ENCODE measurements at regions not wholly inside any gene's neighbourhood (a gene's known extent, or its start where the extent isn't known, plus 50 kb on each side); places are given as distances from the start of the nearest gene placed in this dataset.

DNA sequence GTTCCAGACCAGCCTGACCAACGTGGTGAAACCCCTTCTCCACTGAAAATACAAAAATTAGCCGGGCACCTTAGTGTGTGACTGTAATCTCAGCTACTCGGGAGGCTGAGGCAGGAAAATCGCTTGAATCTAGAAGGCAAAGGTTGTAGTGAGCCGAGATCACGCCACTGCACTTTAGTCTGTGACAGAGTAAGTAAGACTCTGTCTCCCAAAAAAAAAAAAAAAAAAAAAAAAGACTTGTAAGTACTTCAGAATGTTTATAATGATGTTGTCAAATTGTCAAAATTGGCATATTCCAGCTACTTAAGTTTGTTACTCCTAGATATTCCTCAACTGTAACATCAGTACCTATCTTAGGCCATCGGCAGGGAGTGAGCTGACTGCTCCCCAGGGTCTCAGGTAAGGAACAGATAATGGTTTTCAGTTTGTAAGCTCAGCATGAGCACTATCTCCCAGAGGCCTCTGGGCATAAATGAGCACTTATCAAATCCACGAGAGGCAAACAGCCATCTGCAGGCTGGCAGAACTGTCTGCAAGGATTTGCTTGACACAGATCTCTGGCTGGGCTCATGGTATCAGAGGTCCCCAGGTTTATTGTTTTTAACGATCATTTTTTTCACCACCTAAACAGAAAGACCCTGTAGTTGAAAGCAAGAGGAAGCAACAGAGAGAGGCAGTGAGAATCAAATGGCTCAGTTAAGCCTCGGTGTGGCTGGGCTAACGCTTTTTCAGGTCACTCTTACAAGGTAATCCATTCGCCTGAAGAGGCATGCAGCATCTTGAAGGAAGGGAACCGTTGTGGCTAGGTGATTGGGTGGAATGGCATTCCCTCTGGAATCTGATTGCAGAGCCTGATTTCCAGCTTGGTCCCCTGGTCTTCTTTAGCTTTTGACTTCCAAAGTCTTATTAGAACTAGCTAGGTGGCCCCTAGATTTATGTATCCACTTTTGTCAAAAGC, 115.9 kb downstream of the LY86 start:
- Mint-ChIP-seq H3K4me1 (peaks cover 38% of the 10 kb centered on the region), H3K27ac (no peak overlapping the region), H3K4me3 (no peak overlapping the region), H3K9me3 (no peaks in the 10 kb centered on the region), H3K27me3 (ENCODE audit: low read depth) (peaks cover 25% of the 10 kb centered on the region), H3K36me3 (ENCODE audit: low read depth) (no peaks in the 10 kb centered on the region)
- TF ChIP-seq, protein P1, sequence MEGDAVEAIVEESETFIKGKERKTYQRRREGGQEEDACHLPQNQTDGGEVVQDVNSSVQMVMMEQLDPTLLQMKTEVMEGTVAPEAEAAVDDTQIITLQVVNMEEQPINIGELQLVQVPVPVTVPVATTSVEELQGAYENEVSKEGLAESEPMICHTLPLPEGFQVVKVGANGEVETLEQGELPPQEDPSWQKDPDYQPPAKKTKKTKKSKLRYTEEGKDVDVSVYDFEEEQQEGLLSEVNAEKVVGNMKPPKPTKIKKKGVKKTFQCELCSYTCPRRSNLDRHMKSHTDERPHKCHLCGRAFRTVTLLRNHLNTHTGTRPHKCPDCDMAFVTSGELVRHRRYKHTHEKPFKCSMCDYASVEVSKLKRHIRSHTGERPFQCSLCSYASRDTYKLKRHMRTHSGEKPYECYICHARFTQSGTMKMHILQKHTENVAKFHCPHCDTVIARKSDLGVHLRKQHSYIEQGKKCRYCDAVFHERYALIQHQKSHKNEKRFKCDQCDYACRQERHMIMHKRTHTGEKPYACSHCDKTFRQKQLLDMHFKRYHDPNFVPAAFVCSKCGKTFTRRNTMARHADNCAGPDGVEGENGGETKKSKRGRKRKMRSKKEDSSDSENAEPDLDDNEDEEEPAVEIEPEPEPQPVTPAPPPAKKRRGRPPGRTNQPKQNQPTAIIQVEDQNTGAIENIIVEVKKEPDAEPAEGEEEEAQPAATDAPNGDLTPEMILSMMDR (IDR thresholded peaks at IDR 0.05; ENCODE audit: unreplicated experiment in 3 of 3) = no peak

DNA sequence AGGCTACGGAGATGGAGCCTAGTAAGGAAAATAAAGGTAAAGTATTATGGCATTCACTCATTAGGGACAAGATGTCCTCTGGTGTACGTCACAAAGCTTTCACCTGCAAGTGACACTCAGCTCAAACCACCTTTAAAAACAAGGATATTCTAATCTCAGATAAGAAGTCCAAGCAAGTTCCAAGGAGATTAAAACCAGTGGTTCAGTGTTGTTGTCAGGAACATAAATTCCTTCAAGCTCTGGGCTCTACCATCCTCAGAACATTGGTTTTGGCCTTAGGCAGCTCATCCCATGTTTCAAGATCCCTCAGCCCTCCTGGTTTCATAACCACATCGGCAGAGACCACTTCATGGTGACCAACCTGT, 116.5 kb downstream of the LY86 start:
- Mint-ChIP-seq H3K4me3 (no peak overlapping the region), H3K4me1 (peaks cover 31% of the 10 kb centered on the region), H3K36me3 (ENCODE audit: low read depth) (no peaks in the 10 kb centered on the region), H3K27me3 (ENCODE audit: low read depth) (peaks cover 31% of the 10 kb centered on the region), H3K9me3 (no peaks in the 10 kb centered on the region), H3K27ac (no peak overlapping the region)
- TF ChIP-seq, protein P1 (IDR thresholded peaks at IDR 0.05; ENCODE audit: unreplicated experiment in 3 of 3) = no peak

DNA sequence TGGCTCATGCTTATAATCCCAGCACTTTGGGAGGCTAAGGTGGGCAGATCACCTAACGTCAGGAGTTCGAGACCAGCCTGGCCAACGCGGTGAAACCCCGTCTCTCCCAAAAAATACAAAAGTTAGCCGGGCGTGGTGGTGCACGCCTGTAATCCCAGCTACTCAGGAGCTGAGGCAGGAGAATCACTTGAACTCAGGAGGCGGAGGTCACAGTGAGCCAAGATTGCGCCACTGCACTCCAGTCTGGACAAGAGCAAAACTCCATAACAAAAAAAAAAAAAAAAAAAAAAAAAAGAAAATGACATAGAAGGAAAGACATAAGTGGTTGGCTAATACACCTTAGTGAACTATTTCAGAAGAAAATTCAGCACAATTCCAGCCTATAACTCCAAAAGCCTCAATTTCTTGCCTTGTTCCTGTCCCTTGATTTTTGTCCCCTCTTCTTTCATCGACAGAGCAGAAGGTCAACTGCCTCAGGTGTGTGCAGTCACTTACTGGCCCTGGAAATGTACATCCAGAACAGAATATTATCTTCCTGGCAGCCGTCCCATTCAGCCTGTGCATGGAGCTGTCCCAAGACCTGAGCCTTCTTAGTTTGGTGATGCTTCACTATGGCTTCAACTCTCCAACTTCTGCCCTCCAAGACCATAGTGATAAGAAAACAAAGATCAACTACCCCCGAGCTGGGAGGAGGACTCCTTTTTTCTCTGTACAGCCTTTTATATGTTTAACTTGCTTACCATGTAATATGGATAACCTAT, 117.6 kb downstream of the LY86 start:
- Mint-ChIP-seq H3K9me3 (no peaks in the 10 kb centered on the region), H3K27ac (no peak overlapping the region), H3K4me3 (no peak overlapping the region), H3K27me3 (ENCODE audit: low read depth) (peaks cover 38% of the 10 kb centered on the region), H3K36me3 (ENCODE audit: low read depth) (no peaks in the 10 kb centered on the region), H3K4me1 (peaks cover 29% of the 10 kb centered on the region)
- TF ChIP-seq, protein P1 (IDR thresholded peaks at IDR 0.05; ENCODE audit: unreplicated experiment in 3 of 3) = no peak

DNA sequence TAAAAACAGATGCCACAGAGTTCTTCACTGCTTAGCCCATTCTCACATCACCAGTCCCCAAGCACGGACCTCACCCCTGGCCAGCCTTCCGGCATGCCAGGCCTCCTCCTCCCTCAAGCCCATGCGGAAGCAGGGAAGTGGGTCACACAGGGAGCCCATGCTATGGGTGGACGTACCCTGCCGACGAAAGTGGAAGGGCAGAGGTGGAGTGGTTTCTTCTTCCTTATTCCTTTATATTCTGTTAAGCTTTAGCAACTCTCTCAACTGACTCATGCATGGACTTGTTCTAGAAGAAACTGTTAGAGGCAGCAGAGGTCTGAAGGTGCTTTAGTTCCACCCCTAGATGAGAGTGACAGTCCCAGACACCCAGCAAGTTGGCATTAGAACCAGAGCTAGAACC, 118.6 kb downstream of the LY86 start:
- Mint-ChIP-seq H3K27me3 (ENCODE audit: low read depth) (peaks cover 41% of the 10 kb centered on the region), H3K27ac (no peak overlapping the region), H3K4me3 (no peak overlapping the region), H3K9me3 (no peaks in the 10 kb centered on the region), H3K36me3 (ENCODE audit: low read depth) (no peaks in the 10 kb centered on the region), H3K4me1 (peaks cover 26% of the 10 kb centered on the region)
- TF ChIP-seq, protein P1 (IDR thresholded peaks at IDR 0.05; ENCODE audit: unreplicated experiment in 3 of 3) = no peak

DNA sequence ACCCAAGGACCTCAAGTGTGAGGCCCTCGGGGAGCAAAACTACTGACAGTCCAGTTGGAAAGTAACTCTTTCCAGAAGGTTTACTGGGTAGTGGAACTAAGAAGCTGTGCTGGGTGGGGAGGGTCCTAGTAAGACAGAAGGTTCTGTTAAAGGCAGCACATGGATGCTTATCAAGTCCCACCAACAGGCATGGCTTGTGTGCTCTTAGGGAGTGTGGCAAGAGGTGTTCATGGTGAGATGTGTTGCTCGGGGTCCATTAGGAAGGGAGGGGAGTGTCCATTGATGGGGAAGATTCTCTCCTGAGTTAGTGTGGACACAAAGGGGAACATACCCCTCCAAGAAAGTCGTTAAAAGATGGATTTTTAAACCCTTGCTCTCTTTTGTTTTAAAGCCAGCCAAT, 120.6 kb downstream of the LY86 start:
- H3K36me3 Mint-ChIP-seq (ENCODE audit: low read depth) = no peaks in the 10 kb centered on the region
- no peaks in the 10 kb centered on the region for H3K9me3 Mint-ChIP-seq
- peaks cover 39% of the 10 kb centered on the region for H3K27me3 Mint-ChIP-seq (ENCODE audit: low read depth)
- TF ChIP-seq, protein P1 (IDR thresholded peaks at IDR 0.05; ENCODE audit: unreplicated experiment in 3 of 3) = no peak
- no peak overlapping the region for H3K4me3 Mint-ChIP-seq
- no peak overlapping the region for H3K27ac Mint-ChIP-seq
- peaks cover 35% of the 10 kb centered on the region for H3K4me1 Mint-ChIP-seq
